Liver (tissue), 8 donors: ENCODE measurements at regions not wholly inside any gene's neighbourhood (a gene's known extent, or its start where the extent isn't known, plus 50 kb on each side); places are given as distances from the start of the nearest gene placed in this dataset.

Source experiments
- DNase-seq: peaks from one replicate; pipeline ENCODE4 v3.0.0-alpha.2; 2017; ENCODE audit warnings: low spot score
- H3K27ac ChIP-seq, 2 donors: one replicate each; pipeline ENCODE4 v1.7.0; 2013; ENCODE audit warnings: inconsistent platforms in 2 of 2, low read length in 2 of 2, control low read depth in 1 of 2, low read depth in 1 of 2, mild to moderate bottlenecking in 1 of 2
- H3K27me3 ChIP-seq, 4 donors: one replicate each; pipeline versions ENCODE4 v1.6.1 to v1.7.0; 2013; ENCODE audit warnings: low read length in 3 of 4, inconsistent platforms in 1 of 4, mild to moderate bottlenecking in 1 of 4, moderate library complexity in 1 of 4; ENCODE audit not compliant: control insufficient read depth in 4 of 4, insufficient read depth in 4 of 4
- H3K36me3 ChIP-seq, 4 donors: one replicate each; pipeline versions ENCODE4 v1.6.1 to v1.7.0; 2013; ENCODE audit warnings: low read length in 3 of 4, mild to moderate bottlenecking in 3 of 4, low read depth in 1 of 4, moderate library complexity in 1 of 4; ENCODE audit not compliant: control insufficient read depth in 4 of 4, insufficient read depth in 3 of 4
- H3K4me1 ChIP-seq, 4 donors: one replicate each; pipeline versions ENCODE4 v1.6.1 to v1.7.0; 2013; ENCODE audit warnings: low read length in 3 of 4, mild to moderate bottlenecking in 3 of 4, moderate library complexity in 1 of 4; ENCODE audit not compliant: control insufficient read depth in 4 of 4, insufficient read depth in 4 of 4
- H3K4me3 ChIP-seq, 3 donors: one replicate each; pipeline versions ENCODE4 v1.6.1 to v1.7.0; 2013; ENCODE audit warnings: low read length in 3 of 3, control low read depth in 1 of 3, low read depth in 1 of 3, mild to moderate bottlenecking in 1 of 3
- H3K9ac ChIP-seq, 2 donors: one replicate each; pipeline ENCODE4 v1.7.0; 2013; ENCODE audit warnings: low read length in 2 of 2, mild to moderate bottlenecking in 2 of 2, moderate library complexity in 2 of 2, control low read depth in 1 of 2, low read depth in 1 of 2
- H3K9me3 ChIP-seq, 4 donors: one replicate each; pipeline versions ENCODE4 v1.6.1 to v1.7.0; 2013; ENCODE audit warnings: low read length in 3 of 4; ENCODE audit not compliant: control insufficient read depth in 4 of 4
- EGR1 ChIP-seq, 2 donors: IDR thresholded peaks; 2 replicates each; pipeline ENCODE4 v1.6.1; 2016 to 2018; ENCODE audit warnings: antibody characterized with exemption in 2 of 2, low read depth in 2 of 2
- FOXA1 ChIP-seq: IDR thresholded peaks from 2 replicates; pipeline ENCODE4 v1.6.1; 2016; ENCODE audit warnings: antibody characterized with exemption
- FOXA2 ChIP-seq: IDR thresholded peaks from 2 replicates; pipeline ENCODE4 v1.6.1; 2016; ENCODE audit warnings: antibody characterized with exemption
- GABPA ChIP-seq, 2 donors: IDR thresholded peaks in 1 of 2; conservative IDR thresholded peaks in 1 of 2; 2 replicates each; pipeline ENCODE4 v1.6.1; 2016; ENCODE audit warnings: antibody characterized with exemption in 2 of 2, mild to moderate bottlenecking in 1 of 2, moderate library complexity in 1 of 2
- HNF4G ChIP-seq: IDR thresholded peaks from 2 replicates; pipeline ENCODE4 v1.6.1; 2016; ENCODE audit warnings: antibody characterized with exemption
- JUND ChIP-seq, 2 donors: IDR thresholded peaks; 2 replicates each; pipeline ENCODE4 v1.6.1; 2016; ENCODE audit warnings: antibody characterized with exemption in 2 of 2
- NR2F2 ChIP-seq: IDR thresholded peaks from 2 replicates; pipeline ENCODE4 v1.6.1; 2016; ENCODE audit warnings: antibody characterized with exemption
- RXRA ChIP-seq, 2 donors: IDR thresholded peaks; 2 replicates each; pipeline ENCODE4 v1.6.1; 2017 to 2018; ENCODE audit warnings: antibody characterized with exemption in 2 of 2, mild to moderate bottlenecking in 1 of 2
- SP1 ChIP-seq: IDR thresholded peaks from 2 replicates; pipeline ENCODE4 v1.6.1; 2018; ENCODE audit warnings: antibody characterized with exemption, mild to moderate bottlenecking
- TAF1 ChIP-seq: conservative IDR thresholded peaks from 2 replicates; pipeline ENCODE4 v1.6.1; 2016; ENCODE audit warnings: antibody characterized with exemption, mild to moderate bottlenecking
- YY1 ChIP-seq: IDR thresholded peaks from 2 replicates; pipeline ENCODE4 v1.6.1; 2016; ENCODE audit warnings: antibody characterized with exemption, mild to moderate bottlenecking
- WGBS: extraction: QIAGEN DNeasy Blood & Tissue Kit; methylation state at CpG from one replicate; pipeline ENCODE4 v1.1.7; 2013; 5-methylcytosine and 5-hydroxymethylcytosine counted together
- TF ChIP-seq, protein P1 (sequence below): fragments of 150-350 bp; IDR thresholded peaks from 2 replicates; pipeline ENCODE4 v1.5.1; 2017; ENCODE audit warnings: improper control_type of control experiment, low read depth, low read length; ENCODE audit not compliant: missing input control
- TF ChIP-seq, protein P2 (sequence below): IDR thresholded peaks from 2 replicates; pipeline ENCODE4 v1.6.1; 2016; ENCODE audit warnings: antibody characterized with exemption
- TF ChIP-seq, protein P3 (sequence below): IDR thresholded peaks from 2 replicates; pipeline ENCODE4 v1.6.1; 2016; ENCODE audit warnings: antibody characterized with exemption, mild to moderate bottlenecking
- TF ChIP-seq, protein P4 (sequence below): IDR thresholded peaks from 2 replicates; pipeline ENCODE4 v1.6.1; 2016; ENCODE audit warnings: antibody characterized with exemption
- donor health status: healthy.
- donor health status: healthy.
- donor health status: healthy.
- donor health status: healthy.
- donor health status: healthy.

GRCh38 chr4:138716559-138717335 lies 298.8 kb upstream of the NOCT start:
- Histone ChIP-seq H3K9ac (no peak overlapping the region), H3K27me3 (no peaks in the 10 kb centered on the region), H3K27ac (no peak overlapping the region), H3K9me3 (no peaks in the 10 kb centered on the region), H3K4me3 (no peak overlapping the region), H3K4me1 (no peaks in the 10 kb centered on the region), H3K36me3 (no peaks in the 10 kb centered on the region)
- DNase-seq = no peak
- TF ChIP-seq RXRA (IDR thresholded peaks at IDR 0.05) = no peak
- no peak for TF ChIP-seq JUND (IDR thresholded peaks at IDR 0.05)
- no peak for TF ChIP-seq FOXA1
- TF ChIP-seq, protein P1, sequence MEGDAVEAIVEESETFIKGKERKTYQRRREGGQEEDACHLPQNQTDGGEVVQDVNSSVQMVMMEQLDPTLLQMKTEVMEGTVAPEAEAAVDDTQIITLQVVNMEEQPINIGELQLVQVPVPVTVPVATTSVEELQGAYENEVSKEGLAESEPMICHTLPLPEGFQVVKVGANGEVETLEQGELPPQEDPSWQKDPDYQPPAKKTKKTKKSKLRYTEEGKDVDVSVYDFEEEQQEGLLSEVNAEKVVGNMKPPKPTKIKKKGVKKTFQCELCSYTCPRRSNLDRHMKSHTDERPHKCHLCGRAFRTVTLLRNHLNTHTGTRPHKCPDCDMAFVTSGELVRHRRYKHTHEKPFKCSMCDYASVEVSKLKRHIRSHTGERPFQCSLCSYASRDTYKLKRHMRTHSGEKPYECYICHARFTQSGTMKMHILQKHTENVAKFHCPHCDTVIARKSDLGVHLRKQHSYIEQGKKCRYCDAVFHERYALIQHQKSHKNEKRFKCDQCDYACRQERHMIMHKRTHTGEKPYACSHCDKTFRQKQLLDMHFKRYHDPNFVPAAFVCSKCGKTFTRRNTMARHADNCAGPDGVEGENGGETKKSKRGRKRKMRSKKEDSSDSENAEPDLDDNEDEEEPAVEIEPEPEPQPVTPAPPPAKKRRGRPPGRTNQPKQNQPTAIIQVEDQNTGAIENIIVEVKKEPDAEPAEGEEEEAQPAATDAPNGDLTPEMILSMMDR = no peak
- no peak for TF ChIP-seq GABPA (IDR thresholded peaks at IDR 0.05 in 1 of 2, conservative IDR thresholded peaks at IDR 0.05 in 1 of 2)
- TF ChIP-seq FOXA2 = no peak
- no peak for TF ChIP-seq SP1
- TF ChIP-seq YY1 = no peak
- TF ChIP-seq HNF4G = no peak
- TF ChIP-seq TAF1 = no peak
- WGBS = 80% methylated on average over 9 of the region's 9 CpGs

DNA sequence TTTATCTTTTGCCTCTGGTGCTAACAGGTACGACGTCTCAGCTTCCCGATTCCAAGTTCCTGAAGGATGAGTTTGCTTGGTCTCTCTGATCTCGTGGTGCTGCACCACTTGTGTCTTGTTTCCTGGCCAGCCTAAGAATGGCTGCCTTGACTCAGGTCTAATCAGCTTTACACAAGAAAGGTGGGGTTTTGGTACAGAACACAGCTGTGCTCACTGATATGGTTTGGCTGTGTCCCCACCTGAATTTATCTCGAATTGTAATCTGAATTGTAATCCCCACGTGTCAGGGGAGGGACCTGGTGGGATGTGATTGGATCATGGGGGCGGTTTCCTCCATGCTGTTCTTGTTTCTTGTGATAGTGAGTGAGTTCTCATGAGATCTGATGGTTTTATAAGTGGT lies 305.3 kb upstream of the NOCT start:
- Histone ChIP-seq H3K4me1 (no peaks in the 10 kb centered on the region), H3K4me3 (no peak overlapping the region), H3K36me3 (no peaks in the 10 kb centered on the region), H3K9me3 (peaks cover 0 to 1% (median 0%) of the 10 kb centered on the region in 4 donors), H3K9ac (no peak overlapping the region), H3K27me3 (no peaks in the 10 kb centered on the region), H3K27ac (no peak overlapping the region)
- 82% methylated on average over 7 of the region's 7 CpGs for WGBS
- TF ChIP-seq HNF4G = no peak
- TF ChIP-seq SP1 = no peak
- TF ChIP-seq, protein P2, sequence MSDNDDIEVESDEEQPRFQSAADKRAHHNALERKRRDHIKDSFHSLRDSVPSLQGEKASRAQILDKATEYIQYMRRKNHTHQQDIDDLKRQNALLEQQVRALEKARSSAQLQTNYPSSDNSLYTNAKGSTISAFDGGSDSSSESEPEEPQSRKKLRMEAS = no peak
- TF ChIP-seq, protein P3, sequence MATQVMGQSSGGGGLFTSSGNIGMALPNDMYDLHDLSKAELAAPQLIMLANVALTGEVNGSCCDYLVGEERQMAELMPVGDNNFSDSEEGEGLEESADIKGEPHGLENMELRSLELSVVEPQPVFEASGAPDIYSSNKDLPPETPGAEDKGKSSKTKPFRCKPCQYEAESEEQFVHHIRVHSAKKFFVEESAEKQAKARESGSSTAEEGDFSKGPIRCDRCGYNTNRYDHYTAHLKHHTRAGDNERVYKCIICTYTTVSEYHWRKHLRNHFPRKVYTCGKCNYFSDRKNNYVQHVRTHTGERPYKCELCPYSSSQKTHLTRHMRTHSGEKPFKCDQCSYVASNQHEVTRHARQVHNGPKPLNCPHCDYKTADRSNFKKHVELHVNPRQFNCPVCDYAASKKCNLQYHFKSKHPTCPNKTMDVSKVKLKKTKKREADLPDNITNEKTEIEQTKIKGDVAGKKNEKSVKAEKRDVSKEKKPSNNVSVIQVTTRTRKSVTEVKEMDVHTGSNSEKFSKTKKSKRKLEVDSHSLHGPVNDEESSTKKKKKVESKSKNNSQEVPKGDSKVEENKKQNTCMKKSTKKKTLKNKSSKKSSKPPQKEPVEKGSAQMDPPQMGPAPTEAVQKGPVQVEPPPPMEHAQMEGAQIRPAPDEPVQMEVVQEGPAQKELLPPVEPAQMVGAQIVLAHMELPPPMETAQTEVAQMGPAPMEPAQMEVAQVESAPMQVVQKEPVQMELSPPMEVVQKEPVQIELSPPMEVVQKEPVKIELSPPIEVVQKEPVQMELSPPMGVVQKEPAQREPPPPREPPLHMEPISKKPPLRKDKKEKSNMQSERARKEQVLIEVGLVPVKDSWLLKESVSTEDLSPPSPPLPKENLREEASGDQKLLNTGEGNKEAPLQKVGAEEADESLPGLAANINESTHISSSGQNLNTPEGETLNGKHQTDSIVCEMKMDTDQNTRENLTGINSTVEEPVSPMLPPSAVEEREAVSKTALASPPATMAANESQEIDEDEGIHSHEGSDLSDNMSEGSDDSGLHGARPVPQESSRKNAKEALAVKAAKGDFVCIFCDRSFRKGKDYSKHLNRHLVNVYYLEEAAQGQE = no peak
- no peak for TF ChIP-seq EGR1 (IDR thresholded peaks at IDR 0.05; ENCODE audit: low read depth in 2 of 2)
- no peak for TF ChIP-seq YY1
- TF ChIP-seq, protein P4, sequence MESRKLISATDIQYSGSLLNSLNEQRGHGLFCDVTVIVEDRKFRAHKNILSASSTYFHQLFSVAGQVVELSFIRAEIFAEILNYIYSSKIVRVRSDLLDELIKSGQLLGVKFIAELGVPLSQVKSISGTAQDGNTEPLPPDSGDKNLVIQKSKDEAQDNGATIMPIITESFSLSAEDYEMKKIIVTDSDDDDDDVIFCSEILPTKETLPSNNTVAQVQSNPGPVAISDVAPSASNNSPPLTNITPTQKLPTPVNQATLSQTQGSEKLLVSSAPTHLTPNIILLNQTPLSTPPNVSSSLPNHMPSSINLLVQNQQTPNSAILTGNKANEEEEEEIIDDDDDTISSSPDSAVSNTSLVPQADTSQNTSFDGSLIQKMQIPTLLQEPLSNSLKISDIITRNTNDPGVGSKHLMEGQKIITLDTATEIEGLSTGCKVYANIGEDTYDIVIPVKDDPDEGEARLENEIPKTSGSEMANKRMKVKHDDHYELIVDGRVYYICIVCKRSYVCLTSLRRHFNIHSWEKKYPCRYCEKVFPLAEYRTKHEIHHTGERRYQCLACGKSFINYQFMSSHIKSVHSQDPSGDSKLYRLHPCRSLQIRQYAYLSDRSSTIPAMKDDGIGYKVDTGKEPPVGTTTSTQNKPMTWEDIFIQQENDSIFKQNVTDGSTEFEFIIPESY = no peak
- TF ChIP-seq FOXA1 = no peak
- no peak for TF ChIP-seq NR2F2
- TF ChIP-seq, protein P1 = no peak
- TF ChIP-seq RXRA (IDR thresholded peaks at IDR 0.05) = no peak
- no peak for DNase-seq
